CD4-positive, alpha-beta T cell (primary cell): ENCODE measurements at regions not wholly inside any gene's neighbourhood (a gene's known extent, or its start where the extent isn't known, plus 50 kb on each side); places are given as distances from the start of the nearest gene placed in this dataset.

Experiments
- ATAC-seq: fragments of 200-7000 bp; cut with Tn5 transposase; one replicate; pipeline ENCODE4 v1.10.0; 2022; ENCODE audit warnings: mild to moderate bottlenecking; ENCODE audit not compliant: poor library complexity
- CTCF ChIA-PET: fragments of 350-600 bp; sonication (Branson Sonifier 250); formaldehyde crosslinking; loops from one replicate; lab custom pipeline; 2021; ENCODE audit warnings: antibody characterized with exemption, inconsistent platforms; lab: Charles Lee
- POLR2A ChIA-PET: fragments of 350-600 bp; sonication (Branson Sonifier 250); formaldehyde crosslinking; loops from one replicate; lab custom pipeline; 2021; ENCODE audit warnings: antibody characterized with exemption, inconsistent platforms; lab: Charles Lee
- DNase-seq, 14 experiments: peaks; one replicate each; pipeline ENCODE4 v3.0.0-alpha.2; 2013 to 2020; ENCODE audit warnings: mixed read lengths in 2 of 14
- H3K27ac ChIP-seq, 2 donors: one replicate each; pipeline versions ENCODE4 v1.5.1 to v1.7.0; 2013; ENCODE audit warnings: low read length in 2 of 2, low read depth in 1 of 2, mild to moderate bottlenecking in 1 of 2
- H3K27me3 ChIP-seq, 2 experiments: 1 replicate in 1 of 2; 2 replicates in 1 of 2; pipeline versions ENCODE4 v1.6.1 to v1.7.0; 2013; ENCODE audit warnings: low read length in 2 of 2, control low read depth in 1 of 2, mild to moderate bottlenecking in 1 of 2, moderate library complexity in 1 of 2; ENCODE audit not compliant: insufficient read depth in 2 of 2, control insufficient read depth in 1 of 2
- H3K36me3 ChIP-seq: one replicate; pipeline ENCODE4 v1.6.1; 2013; ENCODE audit warnings: low read length, control low read depth; ENCODE audit not compliant: insufficient read depth
- H3K4me1 ChIP-seq: one replicate; pipeline ENCODE4 v1.6.1; 2013; ENCODE audit warnings: low read length, control low read depth; ENCODE audit not compliant: insufficient read depth
- H3K4me3 ChIP-seq: one replicate; pipeline ENCODE4 v1.5.1; 2013; ENCODE audit warnings: mild to moderate bottlenecking, low read length, moderate library complexity
- H3K9me3 ChIP-seq, 2 experiments: 1 replicate in 1 of 2; 2 replicates in 1 of 2; pipeline versions ENCODE4 v1.6.1 to v1.7.0; 2013; ENCODE audit warnings: low read length in 2 of 2, mild to moderate bottlenecking in 2 of 2, control low read depth in 1 of 2, moderate library complexity in 1 of 2; ENCODE audit not compliant: control insufficient read depth in 1 of 2, insufficient read depth in 1 of 2
- H3K27ac Mint-ChIP-seq: one replicate; pipeline ENCODE4 v1.8.0; 2020; ENCODE audit warnings: mixed read lengths
- H3K27me3 Mint-ChIP-seq: one replicate; pipeline ENCODE4 v1.8.0; 2021; ENCODE audit warnings: mixed read lengths
- H3K36me3 Mint-ChIP-seq: one replicate; pipeline ENCODE4 v1.8.0; 2021; ENCODE audit warnings: low read depth, mixed read lengths
- H3K4me1 Mint-ChIP-seq: one replicate; pipeline ENCODE4 v1.8.0; 2021; ENCODE audit warnings: low read depth, mixed read lengths
- H3K4me3 Mint-ChIP-seq: one replicate; pipeline ENCODE4 v1.8.0; 2020; ENCODE audit warnings: mild to moderate bottlenecking, mixed read lengths
- H3K9me3 Mint-ChIP-seq: one replicate; pipeline ENCODE4 v1.8.0; 2020; ENCODE audit warnings: mixed read lengths
- intact Hi-C, 2 experiments: fragments of 100-400 bp; cut with DNase I in 1 of 2; cut with micrococcal nuclease in 1 of 2; formaldehyde crosslinking; loops; one replicate each; pipeline versions ENCODE4 v1.15.1 to v1.9.0; 2023 to 2025; cut with DNase I, micrococcal nuclease
- TF ChIP-seq, protein P1 (sequence below): fragments of 200-600 bp; IDR thresholded peaks from one replicate; pipeline ENCODE4 v1.8.0; 2022; ENCODE audit warnings: antibody characterized with exemption, mild to moderate bottlenecking

DNA sequence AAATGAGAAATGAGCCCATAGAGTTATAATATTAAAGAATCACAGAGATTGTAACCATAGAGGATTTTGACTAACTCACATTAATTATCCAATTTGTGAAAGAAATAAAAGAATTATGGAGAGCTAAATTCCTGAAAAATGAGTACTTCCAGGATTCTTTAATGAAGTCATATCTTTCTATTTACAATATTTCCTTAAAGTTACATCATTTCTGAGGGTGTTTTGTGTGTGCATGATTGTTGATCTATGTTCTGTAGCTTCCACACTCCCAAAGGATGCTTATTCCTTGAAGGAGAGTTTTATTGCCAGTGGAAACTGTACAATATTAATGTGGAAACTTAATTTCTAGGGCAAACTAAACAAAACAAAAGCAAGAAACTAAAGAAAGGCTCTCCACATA lies 299.6 kb downstream of the MDFIC start:
- H3K4me3 Mint-ChIP-seq = no peak overlapping the region
- no peak for DNase-seq
- H3K27me3 ChIP-seq = no peaks in the 10 kb centered on the region
- ChIA-PET CTCF (no interaction called here), POLR2A (no interaction called here)
- H3K27me3 Mint-ChIP-seq = no peaks in the 10 kb centered on the region
- no peaks in the 10 kb centered on the region for H3K36me3 ChIP-seq
- H3K9me3 Mint-ChIP-seq = no peaks in the 10 kb centered on the region
- peaks cover 5% of the 10 kb centered on the region for H3K4me1 Mint-ChIP-seq
- no peak overlapping the region for H3K27ac ChIP-seq
- no peak overlapping the region for H3K4me3 ChIP-seq
- no peaks in the 10 kb centered on the region for H3K4me1 ChIP-seq
- H3K36me3 Mint-ChIP-seq = no peaks in the 10 kb centered on the region
- intact Hi-C loops = no loop called here
- TF ChIP-seq, protein P1, sequence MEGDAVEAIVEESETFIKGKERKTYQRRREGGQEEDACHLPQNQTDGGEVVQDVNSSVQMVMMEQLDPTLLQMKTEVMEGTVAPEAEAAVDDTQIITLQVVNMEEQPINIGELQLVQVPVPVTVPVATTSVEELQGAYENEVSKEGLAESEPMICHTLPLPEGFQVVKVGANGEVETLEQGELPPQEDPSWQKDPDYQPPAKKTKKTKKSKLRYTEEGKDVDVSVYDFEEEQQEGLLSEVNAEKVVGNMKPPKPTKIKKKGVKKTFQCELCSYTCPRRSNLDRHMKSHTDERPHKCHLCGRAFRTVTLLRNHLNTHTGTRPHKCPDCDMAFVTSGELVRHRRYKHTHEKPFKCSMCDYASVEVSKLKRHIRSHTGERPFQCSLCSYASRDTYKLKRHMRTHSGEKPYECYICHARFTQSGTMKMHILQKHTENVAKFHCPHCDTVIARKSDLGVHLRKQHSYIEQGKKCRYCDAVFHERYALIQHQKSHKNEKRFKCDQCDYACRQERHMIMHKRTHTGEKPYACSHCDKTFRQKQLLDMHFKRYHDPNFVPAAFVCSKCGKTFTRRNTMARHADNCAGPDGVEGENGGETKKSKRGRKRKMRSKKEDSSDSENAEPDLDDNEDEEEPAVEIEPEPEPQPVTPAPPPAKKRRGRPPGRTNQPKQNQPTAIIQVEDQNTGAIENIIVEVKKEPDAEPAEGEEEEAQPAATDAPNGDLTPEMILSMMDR = no peak
- no peak for ATAC-seq
- H3K9me3 ChIP-seq = no peaks in the 10 kb centered on the region
- H3K27ac Mint-ChIP-seq = no peak overlapping the region

DNA sequence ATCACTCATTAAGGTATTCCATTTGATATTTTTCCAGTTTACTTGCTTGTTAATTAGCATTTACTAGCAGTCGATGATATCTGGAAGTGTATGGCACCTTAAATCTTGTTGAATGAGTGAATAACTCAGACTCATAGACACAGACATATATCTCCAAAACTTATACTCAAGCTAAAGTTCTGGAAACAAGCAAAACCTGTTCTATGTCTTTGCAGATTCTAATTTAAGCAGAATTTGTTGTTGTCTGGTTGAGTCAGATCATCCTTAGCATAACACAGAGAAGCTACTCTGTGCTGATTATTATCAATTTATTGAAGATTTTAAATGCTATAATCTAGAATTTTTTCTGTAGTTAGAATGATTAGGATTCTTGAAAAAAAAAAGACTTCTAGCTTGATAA lies 296.2 kb downstream of the MDFIC start:
- H3K4me1 ChIP-seq = no peaks in the 10 kb centered on the region
- H3K27me3 ChIP-seq = no peaks in the 10 kb centered on the region
- Mint-ChIP-seq H3K27ac (no peak overlapping the region), H3K4me3 (no peak overlapping the region), H3K9me3 (no peaks in the 10 kb centered on the region), H3K27me3 (no peaks in the 10 kb centered on the region), H3K36me3 (no peaks in the 10 kb centered on the region), H3K4me1 (peaks cover 5% of the 10 kb centered on the region)
- H3K36me3 ChIP-seq = no peaks in the 10 kb centered on the region
- DNase-seq (no peak), ATAC-seq (no peak)
- H3K4me3 ChIP-seq = no peak overlapping the region
- TF ChIP-seq, protein P1 = no peak
- no peaks in the 10 kb centered on the region for H3K9me3 ChIP-seq
- POLR2A ChIA-PET = interaction anchor here (1.3 kb wide), 1 partner anchor 295 kb away, joined by 5 read pairs; no protein-coding TSS in a partner anchor
- intact Hi-C loops = no loop called here
- CTCF ChIA-PET = interaction anchor here (0.7 to 1.4 kb wide), 4 partner anchors 8 to 609 kb away, joined by 3 to 7 read pairs (median 5); no protein-coding TSS in a partner anchor
- H3K27ac ChIP-seq = no peak overlapping the region

DNA sequence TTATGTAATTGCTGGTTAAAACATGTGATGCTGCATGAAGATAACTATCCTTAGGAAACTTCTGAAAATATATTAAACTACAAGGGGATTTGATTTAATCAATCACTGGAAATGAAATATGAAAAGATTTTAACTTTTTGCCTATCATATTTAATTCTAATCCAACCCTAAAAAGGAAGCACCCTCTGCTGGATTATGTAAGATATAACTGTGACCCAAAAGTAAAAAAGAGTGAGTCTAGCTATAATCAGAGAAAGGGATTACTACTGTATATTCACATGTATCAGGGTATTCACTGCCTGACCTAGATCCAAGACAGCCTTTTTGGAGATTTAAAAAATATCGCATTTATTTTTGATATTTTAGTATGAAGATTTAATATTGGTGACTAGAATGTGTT lies 295.5 kb downstream of the MDFIC start:
- POLR2A ChIA-PET = interaction anchor here (1.3 kb wide), 1 partner anchor 294 kb away, joined by 5 read pairs; no protein-coding TSS in a partner anchor
- ATAC-seq = no peak
- H3K27me3 ChIP-seq = no peaks in the 10 kb centered on the region
- H3K4me3 Mint-ChIP-seq = no peak overlapping the region
- TF ChIP-seq, protein P1 = peak; percentile 36
- H3K27ac ChIP-seq = no peak overlapping the region
- CTCF ChIA-PET = interaction anchor here (0.7 to 1.1 kb wide), 2 partner anchors 13 to 352 kb away, joined by 7 read pairs; no protein-coding TSS in a partner anchor
- no peak overlapping the region for H3K27ac Mint-ChIP-seq
- H3K36me3 Mint-ChIP-seq = no peaks in the 10 kb centered on the region
- H3K4me1 ChIP-seq = no peaks in the 10 kb centered on the region
- H3K9me3 Mint-ChIP-seq = no peaks in the 10 kb centered on the region
- H3K4me3 ChIP-seq = no peak overlapping the region
- no peaks in the 10 kb centered on the region for H3K36me3 ChIP-seq
- intact Hi-C loops = loop anchor here in 1 of 2 experiments (1.0 kb wide), 1 partner anchor 352 kb away; no protein-coding TSS in a partner anchor
- DNase-seq = peak in 3 of 14 experiments; percentile 7 to 44 (median 22)
- peaks cover 5% of the 10 kb centered on the region for H3K4me1 Mint-ChIP-seq
- H3K27me3 Mint-ChIP-seq = no peaks in the 10 kb centered on the region
- H3K9me3 ChIP-seq = no peaks in the 10 kb centered on the region
